GM19452 (cell line): ENCODE measurements at regions not wholly inside any gene's neighbourhood (a gene's known extent, or its start where the extent isn't known, plus 50 kb on each side); places are given as distances from the start of the nearest gene placed in this dataset.
A peak's percentile ranks its signal among the peaks of the same experiment; 100 is the strongest.

Experiments used
- ATAC-seq: cut with Tn5 transposase; IDR thresholded peaks from one replicate; pipeline ENCODE4 v1.9.1; 2021; ENCODE audit not compliant: unreplicated experiment

DNA sequence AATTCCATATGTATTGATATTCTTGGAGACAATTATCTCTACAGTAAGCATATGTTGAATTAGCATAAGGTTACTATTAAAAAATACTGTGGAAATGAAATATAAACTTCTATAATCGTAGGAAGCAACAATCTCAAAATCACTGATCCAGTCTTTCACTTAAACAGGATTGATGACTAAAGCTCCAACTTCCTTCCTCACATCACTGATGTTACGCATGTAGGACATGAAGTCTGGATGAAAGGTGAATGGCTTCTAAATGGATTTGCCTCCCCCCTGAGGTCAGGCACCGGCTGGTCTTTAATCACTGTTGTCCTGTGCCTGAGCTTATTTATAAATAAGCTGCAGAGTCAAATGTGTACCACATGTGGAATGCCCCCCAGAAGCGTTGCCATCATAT is 157.1 kb upstream of the NFIB start:
- ATAC-seq, result no peak

DNA sequence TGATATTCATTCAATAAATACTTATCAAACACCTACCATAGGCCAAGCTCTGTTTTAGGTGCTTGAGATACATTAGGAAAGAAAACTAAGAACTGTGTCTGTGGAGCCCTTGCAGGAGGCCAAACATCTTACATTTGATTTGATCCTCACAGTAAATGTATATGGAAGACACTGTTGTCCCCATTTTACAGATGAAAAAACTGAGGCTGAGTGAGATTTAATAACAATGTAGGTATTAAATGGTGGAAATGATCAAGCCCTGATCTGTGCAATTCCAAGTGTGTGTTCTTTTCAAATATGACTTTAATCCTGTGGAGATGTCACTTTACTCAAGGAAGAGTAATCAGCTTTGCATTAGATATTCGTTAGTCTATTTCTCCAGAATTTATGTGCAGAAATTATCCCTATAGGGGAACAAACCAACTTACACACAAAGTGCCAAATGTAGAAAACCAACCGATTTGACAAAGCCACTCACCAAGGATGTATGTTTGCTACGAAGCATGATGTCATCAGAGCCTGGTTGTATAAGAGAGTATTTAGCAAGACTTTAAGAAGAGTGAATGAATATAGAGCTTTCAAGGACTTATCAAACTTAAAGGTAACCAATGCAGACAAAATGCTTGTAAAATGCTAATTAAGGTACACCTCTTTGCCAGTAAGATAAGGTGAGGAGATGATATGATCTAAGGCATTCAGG is 153.9 kb upstream of the NFIB start:
- ATAC-seq, result no peak

DNA sequence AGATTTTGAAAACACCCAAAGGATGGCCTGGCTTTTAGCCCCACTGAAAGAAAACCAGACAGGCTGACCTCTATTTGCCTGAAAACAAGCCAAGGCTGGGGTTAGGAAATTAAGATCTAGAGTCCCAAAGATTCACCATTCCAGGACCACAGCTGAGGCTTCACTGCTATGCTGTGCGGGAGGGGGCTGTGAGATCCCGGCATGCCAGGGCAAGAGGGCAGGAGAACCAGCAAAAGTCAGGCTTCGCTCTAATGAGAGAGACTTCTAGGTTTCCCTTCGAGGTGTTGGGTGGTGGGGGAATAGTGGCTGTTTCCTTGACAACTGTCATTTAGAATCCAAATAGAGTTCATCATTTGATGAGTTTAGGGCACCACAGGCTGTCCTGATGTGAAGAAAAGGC is 152.9 kb upstream of the NFIB start:
- ATAC-seq, result no peak

DNA sequence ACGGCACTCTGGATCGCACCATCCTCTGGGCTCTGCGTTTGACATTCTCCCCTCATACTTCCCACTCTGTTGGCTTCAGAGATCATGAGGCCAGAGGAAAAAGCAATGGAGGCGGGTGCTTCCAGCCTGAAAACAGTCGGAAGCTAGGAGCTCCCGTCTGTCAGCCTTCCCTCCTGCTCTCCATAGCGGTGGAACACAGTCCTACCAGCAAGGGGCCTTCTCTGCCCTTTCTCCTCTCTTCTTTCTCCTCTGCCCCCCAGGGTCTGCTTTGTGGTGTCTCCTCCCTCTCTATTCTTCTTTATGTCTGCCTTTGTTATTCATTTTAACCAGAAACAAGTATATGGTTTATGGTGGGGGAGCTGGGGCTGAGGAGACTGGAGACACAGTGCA is 152.5 kb upstream of the NFIB start:
- no peak for ATAC-seq

DNA sequence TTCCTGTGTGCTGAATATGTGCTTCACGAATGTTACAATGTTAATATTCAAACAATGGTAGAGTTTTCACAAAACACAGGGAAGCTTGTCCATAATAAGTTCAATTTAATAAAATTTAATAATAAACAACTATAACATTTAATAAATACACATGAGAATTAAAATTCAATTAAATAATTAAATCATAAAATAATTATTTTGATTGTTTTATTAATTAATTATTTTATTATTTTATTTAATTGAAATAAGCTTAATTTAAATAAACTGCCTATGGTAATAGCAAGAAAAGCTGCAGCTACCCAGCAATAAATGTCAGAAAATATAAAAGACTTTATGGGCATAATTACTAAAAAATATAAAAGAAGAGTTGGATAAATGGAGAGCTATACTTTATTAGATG is 149.0 kb upstream of the NFIB start:
- ATAC-seq, result no peak

DNA sequence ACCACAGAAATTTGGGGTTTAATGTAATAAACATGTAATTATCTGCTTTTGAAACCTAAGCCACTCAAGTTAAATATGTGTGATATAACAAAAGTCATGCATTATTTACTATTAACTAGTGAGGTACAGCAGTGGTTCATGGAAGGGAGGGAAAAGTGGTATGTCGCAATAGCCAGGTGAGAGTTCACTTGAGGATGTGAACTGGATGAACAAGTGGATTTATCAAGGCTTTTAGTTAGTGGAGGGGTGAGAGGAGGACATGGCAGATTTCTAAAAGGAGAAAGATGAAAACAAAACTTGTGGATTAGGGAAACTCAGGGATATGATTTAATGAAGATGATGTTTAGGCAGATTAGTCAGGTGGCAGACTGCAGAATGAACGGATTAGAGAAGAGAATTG is 141.3 kb upstream of the NFIB start:
- no peak for ATAC-seq

DNA sequence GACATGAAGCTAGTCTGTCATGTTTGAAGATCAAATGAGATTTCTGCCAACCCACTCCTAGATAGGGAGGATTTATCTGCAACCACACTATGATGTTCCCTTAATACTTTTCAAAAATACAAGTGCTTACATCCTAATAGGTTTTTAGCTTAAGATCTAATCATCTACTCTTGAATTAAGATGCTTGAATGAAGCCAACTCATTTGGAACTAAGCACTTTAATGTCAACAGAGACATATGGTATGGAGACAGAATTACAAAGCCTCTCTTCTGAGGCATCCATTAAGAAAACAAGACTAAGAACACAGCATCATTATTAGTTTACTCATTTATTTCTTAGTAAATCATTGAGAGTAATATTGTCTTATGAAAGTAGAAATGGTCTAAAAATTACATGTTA is 139.3 kb upstream of the NFIB start:
- no peak for ATAC-seq

DNA sequence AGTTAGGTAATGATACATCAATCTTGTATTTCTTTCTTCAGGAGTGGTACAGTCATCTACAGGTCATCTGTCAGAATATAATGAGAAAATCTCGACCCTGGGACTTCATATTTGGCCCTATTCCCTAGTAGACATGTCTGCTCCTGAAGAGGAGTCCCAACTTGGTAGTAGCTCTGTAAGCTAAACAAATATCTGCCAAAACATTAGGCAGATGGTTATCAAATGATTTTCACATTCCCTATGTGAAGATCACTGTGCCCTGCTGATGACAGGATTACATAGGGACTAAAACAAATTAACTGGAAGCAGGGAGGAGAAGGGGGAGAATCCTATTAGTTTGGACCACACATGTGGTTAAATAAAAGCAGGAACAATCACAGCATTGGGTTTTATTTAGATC is 138.6 kb upstream of the NFIB start:
- no peak for ATAC-seq

DNA sequence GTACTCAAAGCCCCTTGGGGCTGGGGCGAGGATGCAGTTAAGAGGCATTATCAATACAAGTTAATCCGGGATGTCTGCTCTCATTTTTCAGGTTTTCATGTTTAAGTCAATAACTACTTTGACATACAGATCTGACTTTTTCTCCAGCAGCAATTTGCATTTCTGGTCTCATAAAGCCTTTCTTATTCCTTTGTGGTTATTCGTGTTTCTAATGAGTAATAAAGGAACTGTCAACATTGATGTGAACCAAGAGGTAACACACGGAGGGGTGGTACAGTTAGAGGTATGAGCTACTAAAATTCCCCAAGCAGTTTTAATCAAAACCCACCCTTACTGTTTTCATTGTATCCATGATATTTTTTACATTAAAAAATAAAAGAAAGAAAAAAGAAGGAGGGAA is 138.0 kb upstream of the NFIB start:
- ATAC-seq, result peak; percentile 88

DNA sequence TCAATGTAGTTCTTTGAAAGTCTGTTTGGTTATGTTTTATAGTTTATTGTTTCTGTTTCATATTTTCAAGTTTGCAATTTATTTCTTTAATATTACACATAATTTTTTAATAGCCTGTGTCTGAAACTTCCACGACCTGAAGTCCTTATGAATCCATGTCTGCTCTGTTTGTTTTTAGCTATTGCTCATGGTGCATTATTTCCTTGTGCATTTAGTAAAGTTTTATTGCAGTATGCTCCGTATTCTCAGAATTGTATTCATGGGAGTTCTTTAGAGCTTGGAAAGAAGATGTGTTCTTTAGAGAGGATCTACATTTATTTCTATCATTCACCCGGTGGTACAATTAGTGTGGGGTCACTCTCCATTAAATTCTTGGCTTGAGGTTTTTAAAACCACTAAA is 133.2 kb upstream of the NFIB start:
- ATAC-seq, result no peak

DNA sequence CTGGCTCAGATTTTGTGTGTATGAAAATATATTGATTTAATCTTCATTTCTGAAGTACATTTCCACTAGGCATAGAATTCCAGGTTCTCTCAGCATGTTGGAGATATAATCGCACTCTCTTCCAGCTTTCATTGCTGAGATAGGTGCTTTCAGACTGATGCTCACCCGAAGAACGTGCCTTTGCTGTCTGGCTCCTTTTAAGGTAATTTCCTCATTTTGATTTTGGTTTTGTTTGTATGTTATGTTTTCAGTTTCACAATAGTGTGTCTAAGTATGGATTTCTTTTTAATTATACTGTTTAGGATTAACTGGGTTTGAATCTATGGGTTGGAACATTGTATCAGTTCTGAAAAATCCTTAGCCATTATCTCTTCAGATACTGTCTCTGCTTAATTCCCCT is 132.0 kb upstream of the NFIB start:
- ATAC-seq, result no peak

DNA sequence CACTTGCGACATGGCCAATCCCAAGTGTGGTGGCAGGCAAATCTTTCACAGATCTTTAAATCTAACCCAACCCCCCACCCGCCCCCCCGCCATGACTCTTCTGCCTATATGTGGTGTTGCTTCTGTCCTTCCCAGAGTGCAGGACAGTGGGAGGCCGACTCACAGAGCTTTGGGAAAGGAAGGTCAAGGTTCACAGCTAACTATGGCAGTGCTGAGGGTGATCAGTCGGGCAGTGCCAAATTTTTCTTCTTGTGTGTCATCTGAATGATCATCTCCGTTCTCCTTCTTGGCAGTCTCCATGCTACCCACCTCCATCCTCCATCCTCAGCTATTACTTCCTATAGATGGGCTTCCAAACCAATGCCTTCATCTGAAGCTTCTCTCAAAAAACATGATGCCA is 129.0 kb upstream of the NFIB start:
- ATAC-seq, result no peak

DNA sequence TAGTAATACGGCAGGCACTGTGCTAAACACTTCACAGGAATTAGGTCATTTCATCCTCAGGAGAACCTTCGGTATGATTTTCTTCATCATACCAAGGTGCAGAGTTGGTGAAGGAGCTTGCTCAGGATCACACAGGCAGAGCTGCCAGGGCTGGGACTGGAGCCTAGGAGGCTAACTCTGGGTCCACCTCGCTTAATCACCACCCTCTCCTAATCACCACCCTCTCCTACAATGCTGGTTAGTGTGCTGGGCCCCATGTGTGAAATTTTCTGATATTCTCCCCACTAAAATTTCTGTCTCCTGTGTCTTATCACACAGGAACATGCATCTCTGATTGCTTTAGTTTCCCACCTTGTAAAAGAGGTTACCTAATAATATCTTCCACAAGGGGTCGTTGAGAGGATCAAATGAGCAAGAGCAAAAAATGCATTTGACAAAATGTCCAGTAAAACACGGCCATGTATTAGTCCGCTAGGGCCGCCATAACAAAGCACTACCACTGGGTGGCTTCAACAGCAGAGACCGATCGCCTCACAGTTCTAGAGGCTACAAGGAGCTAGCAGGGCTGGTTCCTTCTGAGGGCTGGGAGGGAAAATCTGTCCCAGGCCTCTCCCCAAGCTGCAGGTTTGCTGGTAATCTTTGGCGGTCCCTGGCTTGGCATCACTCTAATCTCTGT is 128.2 kb upstream of the NFIB start:
- ATAC-seq, result no peak

DNA sequence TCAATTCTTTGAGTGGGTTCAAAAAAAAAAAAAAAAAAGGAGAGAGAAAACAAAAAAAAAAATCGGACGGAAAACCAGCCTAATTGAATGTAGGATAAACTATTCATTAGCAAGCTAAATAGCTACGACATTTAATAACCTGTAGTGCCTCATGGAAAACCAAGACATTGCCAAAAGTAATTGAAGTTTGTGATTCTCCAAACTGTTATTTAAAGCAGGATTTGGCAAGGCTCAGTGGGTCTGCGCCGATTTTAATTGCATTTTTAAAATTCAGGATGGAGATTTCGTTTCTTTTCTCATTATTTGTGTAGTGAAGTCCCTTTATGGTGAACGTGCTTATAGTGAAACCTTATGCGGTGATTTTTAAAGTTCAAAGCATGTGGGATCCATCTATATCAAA is 127.2 kb upstream of the NFIB start:
- no peak for ATAC-seq

DNA sequence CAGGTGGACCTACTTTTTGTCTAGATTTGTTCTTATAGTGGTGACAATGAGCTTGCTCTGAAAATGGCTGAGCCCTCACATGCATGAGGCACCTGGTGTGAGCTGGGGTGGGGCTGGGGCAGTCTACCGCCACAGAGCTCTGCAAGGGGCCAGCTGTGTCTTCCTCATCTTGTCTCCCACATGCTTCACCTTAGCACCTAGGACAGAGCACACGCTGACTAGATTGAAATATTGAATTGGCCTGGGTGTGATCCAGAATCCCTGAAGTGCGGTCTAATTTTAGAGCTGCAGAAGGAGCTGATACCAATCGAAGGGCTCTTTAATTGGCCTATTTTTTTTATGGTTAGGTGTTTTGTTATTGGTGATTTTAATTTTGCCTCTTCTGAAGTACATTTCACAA is 126.1 kb upstream of the NFIB start:
- no peak for ATAC-seq

DNA sequence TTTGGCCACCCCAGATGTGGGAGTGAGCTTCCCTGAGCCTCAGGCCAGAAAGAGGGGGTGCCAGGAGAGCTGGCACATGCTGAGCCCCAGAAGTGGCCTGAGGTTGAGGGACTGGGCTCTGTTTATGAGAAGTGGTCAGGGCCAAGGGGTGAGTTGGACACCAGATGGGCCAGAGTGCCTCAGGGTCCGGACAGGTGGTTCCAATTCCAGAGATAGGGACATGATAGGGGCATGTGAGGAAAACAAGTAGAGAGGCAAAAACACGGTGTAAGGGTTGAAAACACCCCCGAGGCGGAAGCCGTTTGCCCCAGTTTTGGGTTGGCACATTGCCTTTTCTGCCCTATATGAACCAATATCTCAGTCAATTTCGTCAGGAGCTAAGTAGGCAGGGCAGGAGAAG is 125.6 kb upstream of the NFIB start:
- no peak for ATAC-seq

DNA sequence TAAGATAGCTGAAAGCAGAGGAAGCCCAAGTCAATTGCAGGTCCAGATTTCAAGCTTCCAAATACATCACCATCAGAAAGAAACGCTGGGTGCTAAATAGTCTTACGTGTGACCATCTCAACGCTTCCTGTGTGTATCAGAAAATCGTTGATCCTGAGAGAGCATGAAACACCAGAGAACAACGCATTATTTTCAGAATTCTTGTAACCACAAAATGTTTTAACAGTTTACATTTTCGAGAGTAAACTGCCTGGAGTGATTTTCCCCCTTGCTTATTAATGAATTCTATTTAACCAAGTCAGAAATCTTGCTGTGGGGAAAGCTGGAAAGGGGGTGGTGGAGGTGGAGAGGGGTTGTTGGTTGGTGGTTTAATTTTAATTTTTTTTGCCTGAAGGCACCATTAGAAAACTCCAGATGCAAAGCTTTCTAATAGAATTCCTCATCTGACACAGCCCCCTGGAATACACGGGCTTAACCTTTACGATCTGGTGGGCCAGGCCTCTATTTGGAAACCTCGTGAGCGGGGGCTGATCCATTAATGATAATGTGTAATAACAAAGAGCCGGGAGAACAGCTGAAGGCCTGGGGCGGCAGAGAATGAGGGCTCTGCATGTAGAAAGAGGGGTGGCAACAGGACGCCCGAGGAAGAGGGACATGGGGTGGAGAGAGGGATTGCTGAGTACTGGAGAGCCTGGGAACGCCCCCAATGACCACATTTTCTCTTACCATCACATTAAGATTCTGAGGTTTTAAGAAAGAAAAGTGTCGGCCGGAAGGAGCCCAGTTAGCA is 124.5 kb upstream of the NFIB start:
- ATAC-seq, result no peak

DNA sequence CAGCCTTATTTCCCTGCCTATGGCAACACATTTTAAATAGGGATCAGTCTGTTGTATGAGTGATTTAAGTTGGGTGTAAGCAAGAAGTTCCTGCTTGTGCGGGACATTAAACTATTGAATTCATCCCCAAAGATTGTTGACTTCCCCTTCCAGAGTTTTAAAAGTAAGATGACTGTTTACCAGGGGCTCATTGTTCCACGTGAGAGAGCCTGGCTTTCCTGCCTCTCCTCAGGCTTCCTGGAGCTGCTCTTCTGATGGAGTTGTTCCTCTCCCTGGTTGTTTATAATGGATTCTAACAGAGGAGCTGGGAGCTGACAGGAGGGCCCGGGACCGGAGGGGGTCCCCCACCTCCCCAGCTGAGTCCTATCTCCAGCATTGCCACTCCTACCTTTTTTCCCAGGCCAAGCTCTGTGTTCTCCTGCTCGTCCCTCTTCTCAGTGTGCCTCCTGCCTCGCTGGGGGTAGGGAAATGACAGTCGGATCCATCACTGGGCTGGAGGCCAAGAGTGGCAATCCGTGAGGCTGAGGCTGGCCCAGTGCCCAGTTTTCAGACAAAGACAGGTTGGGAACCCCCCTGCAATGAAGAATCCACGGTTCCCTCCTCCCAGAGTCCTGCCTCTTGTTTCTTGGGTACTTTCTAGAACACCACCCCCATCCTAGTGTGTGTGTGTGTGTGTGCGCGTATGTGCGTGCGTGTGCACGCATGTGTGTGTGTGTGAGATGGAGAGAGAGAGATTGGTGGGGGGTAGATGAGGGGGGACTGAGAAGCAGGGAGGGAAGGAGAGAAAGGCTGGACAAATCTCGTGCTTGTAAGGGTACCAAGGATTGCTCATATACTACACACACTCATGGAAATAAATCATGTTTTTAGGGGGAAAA is 123.7 kb upstream of the NFIB start:
- no peak for ATAC-seq

DNA sequence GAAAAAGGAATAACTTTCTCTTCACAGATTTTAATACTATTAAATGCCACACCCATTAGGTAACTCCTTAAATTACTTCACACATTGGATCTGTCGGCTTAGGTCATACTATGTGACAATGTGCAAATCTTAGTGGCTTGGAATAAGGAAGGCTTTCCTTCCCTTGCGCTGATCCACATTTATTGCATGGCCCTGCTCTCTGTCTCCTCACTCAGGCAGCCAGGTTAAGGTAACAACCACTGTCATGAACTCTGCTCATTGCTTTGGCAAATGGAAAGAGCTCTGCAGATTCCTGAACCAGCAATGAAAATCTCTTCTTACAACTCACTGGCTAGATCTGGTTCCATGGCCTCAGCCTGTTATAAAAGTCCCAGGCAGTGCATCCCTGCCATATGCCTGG is 121.9 kb upstream of the NFIB start:
- ATAC-seq, result no peak

DNA sequence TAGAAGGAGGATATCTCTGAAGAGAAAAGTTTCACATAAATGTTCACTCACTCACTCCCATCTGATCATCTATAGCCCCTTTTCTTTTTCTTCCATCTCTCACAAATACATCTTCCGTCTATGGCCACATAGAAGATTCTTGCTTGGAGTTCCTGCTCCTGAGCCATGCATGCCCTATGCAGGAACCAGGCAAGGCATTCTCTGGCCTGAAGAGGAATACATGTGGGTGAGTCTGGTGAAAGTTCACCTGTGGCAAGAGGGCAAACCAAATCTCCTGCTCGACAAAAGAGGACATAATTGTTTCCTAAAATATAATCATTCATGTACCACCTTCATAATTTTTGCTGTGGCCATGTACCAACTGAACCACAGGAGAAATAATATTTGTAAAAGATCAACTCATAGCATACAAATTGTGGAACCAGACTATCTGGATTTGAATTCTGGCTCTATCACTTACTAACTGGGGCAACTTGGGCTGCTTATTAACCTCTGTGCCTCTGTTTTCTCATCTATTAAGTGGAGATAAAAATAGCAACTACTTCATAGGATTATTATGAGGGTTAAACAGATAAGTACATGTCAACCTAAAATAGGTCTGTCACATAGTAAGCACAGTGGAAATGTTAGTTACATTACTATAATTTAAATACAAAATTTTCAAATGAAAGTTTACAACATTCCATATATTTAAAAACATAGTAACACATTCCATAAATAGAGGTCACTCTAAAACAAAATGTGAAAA is 121.2 kb upstream of the NFIB start:
- no peak for ATAC-seq

DNA sequence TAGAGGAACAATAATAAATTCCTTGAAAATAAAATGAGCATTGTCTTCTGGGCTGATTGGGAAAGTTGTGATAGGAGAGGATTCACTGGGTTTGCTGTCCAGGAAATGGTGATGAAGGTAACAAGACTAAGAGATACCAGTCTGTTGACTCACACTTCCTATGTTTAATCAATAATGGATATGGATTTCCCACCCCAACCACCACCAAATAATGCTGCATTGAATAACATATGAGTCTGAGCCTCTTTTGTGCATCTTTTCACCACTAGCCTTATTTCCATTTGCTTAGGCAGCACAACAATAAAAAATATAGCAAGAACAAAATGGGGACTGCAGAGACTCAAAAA is 120.2 kb upstream of the NFIB start:
- no peak for ATAC-seq
